ENCODE measurements at regions not wholly inside any gene's neighbourhood (a gene's known extent, or its start where the extent isn't known, plus 50 kb on each side); places are given as distances from the start of the nearest gene placed in this dataset.

GRCh38 chr20:53838311-53838868 is 232.0 kb downstream of the BCAS1 start:
- TF ChIP-seq CTCF (IDR thresholded peaks at IDR 0.05), result no peak
- no peak for DNase-seq (ENCODE audit: low spot score)
- Histone ChIP-seq H3K4me3 (no peak overlapping the region), H3K27ac (no peak overlapping the region)

- TF ChIP-seq CTCF (IDR thresholded peaks at IDR 0.05), result no peak
- Histone ChIP-seq H3K27ac (no peak overlapping the region), H3K4me3 (no peak overlapping the region)
- DNase-seq (ENCODE audit: low spot score), result no peak
Observed at GRCh38 chr20:53837126-53837826, 233.1 kb downstream of the BCAS1 start.

- no peak for TF ChIP-seq CTCF (IDR thresholded peaks at IDR 0.05)
- DNase-seq (ENCODE audit: low spot score), result no peak
- Histone ChIP-seq H3K4me3 (no peak overlapping the region), H3K27ac (no peak overlapping the region)
Observed at GRCh38 chr20:53834749-53835148, 235.6 kb downstream of the BCAS1 start.

DNA sequence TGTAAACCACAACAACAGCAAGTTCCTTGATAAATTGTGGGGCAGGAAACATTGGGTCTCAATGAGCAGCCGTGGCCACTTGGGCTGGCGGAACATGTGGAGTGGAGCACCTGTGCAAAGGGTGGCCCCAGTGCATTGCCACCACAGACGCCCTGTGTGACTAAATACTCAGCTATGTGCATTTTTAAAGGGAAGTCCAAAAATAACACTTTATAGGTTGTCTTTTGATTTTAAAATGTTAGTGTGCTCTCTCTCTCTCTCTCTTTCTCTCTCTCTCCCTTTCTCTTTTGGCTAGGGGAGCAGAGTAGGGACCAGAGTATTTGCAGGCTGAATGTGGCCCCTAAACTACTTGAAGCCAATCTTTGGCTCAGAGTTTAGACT is 236.3 kb downstream of the BCAS1 start:
- Histone ChIP-seq H3K4me3 (no peak overlapping the region), H3K27ac (no peak overlapping the region)
- no peak for TF ChIP-seq CTCF (IDR thresholded peaks at IDR 0.05)
- DNase-seq (ENCODE audit: low spot score), result no peak

GRCh38 chr20:53833333-53834061 is 236.9 kb downstream of the BCAS1 start:
- Histone ChIP-seq H3K27ac (no peak overlapping the region), H3K4me3 (no peak overlapping the region)
- TF ChIP-seq CTCF (IDR thresholded peaks at IDR 0.05), result no peak
- DNase-seq (ENCODE audit: low spot score), result no peak

GRCh38 chr20:53832499-53832898 is 237.9 kb downstream of the BCAS1 start:
- Histone ChIP-seq H3K4me3 (no peak overlapping the region), H3K27ac (no peak overlapping the region)
- no peak for TF ChIP-seq CTCF (IDR thresholded peaks at IDR 0.05)
- DNase-seq (ENCODE audit: low spot score), result no peak

GRCh38 chr20:53831812-53832211 is 238.2 kb upstream of the ZNF217 start:
- no peak for TF ChIP-seq CTCF (IDR thresholded peaks at IDR 0.05)
- DNase-seq (ENCODE audit: low spot score), result no peak
- H3K4me3 ChIP-seq, result no peak overlapping the region
- no peak overlapping the region for H3K27ac ChIP-seq

All from coronary artery (tissue), 2 donors.